ENCODE measurements at regions not wholly inside any gene's neighbourhood (a gene's known extent, or its start where the extent isn't known, plus 50 kb on each side); places are given as distances from the start of the nearest gene placed in this dataset.

DNA sequence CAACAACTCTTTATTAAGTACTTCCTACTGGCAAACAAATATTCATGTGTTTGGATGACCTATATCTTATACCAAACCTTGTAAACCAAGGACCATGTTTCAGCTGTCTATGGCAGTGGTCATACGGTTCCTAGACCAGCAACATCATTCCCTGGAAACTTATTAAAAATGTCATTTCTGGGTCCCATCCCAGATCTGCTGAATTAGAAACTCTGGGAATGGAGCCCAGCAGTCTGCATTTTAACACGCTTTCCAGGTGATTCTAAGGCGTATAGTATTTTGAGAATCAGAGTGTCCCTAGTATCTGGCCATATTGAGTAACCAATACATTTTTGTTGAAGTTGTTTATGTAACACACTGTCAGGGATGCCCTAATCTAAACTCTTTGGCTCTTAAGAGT lies 363.4 kb upstream of the LRRC3B start:
- Histone ChIP-seq H3K9ac (ENCODE audit: insufficient read depth in 1 of 2, low read depth in 2 of 2, low read length in 2 of 2) (no peak overlapping the region), H3K27ac (ENCODE audit: extremely low read depth, low read depth, low read length) (no peak overlapping the region), H3K9me1 (ENCODE audit: control insufficient read depth, insufficient read depth, low read length) (no peaks in the 10 kb centered on the region), H3K36me3 (ENCODE audit: control insufficient read depth, insufficient read depth, low read length) (no peaks in the 10 kb centered on the region), H3K27me3 (ENCODE audit: control insufficient read depth in 2 of 2, insufficient read depth in 2 of 2, low read length in 2 of 2) (no peaks in the 10 kb centered on the region), H3K9me3 (replicated peaks; ENCODE audit: control insufficient read depth, insufficient read depth, low read depth, low read length) (no peaks in the 10 kb centered on the region), H4K20me1 (replicated peaks; ENCODE audit: control insufficient read depth, insufficient read depth, low read length) (no peaks in the 10 kb centered on the region), H3K79me2 (ENCODE audit: control insufficient read depth, insufficient read depth, low read length) (no peaks in the 10 kb centered on the region), H3K4me1 (replicated peaks in 1 of 2; ENCODE audit: control insufficient read depth in 2 of 2, insufficient read depth in 2 of 2, low read length in 2 of 2) (no peaks in the 10 kb centered on the region), H2AFZ (ENCODE audit: low read depth, low read length) (no peak overlapping the region), H3K4me3 (no peak overlapping the region), H3K4me2 (ENCODE audit: insufficient read depth, low read length) (no peak overlapping the region)
- DNase-seq (ENCODE audit: extremely low read depth in 1 of 4, low spot score in 3 of 4), result no peak
- WGBS (ENCODE audit: insufficient coverage, low coverage, missing lambda C conversion rate), result 4% methylated on average over 3 of the region's 3 CpGs
- intact Hi-C loops (cut with micrococcal nuclease), result no loop called here
- no TSS peak for BruUV-seq (replicated peaks)
- no peak for FAIRE-seq
- TF ChIP-seq ZNF766 (CRISPR knock-in tag; conservative IDR thresholded peaks at IDR 0.05) (no peak), GTF2E2 (tag; IDR thresholded peaks at IDR 0.05) (no peak), CEBPG (CRISPR knock-in tag; IDR thresholded peaks at IDR 0.05) (no peak), CEBPG (tag; conservative IDR thresholded peaks at IDR 0.05 in 1 of 2, IDR thresholded peaks at IDR 0.05 in 1 of 2) (no peak), FOXJ2 (tag; IDR thresholded peaks at IDR 0.05) (no peak), SREBF1 (IDR thresholded peaks at IDR 0.05; ENCODE audit: borderline replicate concordance, low read depth, low read length) (no peak), ETV5 (CRISPR knock-in tag; IDR thresholded peaks at IDR 0.05; ENCODE audit: low read depth) (no peak), GTF3C2 (IDR thresholded peaks at IDR 0.05; ENCODE audit: borderline replicate concordance, extremely low read depth, insufficient read length) (no peak), ZNF253 (CRISPR knock-in tag; conservative IDR thresholded peaks at IDR 0.05) (no peak), YBX1 (IDR thresholded peaks at IDR 0.05) (no peak), MCM5 (IDR thresholded peaks at IDR 0.05; ENCODE audit: low read depth) (no peak), RB1 (IDR thresholded peaks at IDR 0.05; ENCODE audit: low read depth) (no peak), GMEB1 (CRISPR knock-in tag; IDR thresholded peaks at IDR 0.05) (no peak)
- ChIA-PET POLR2A (no interaction called here), CTCF (ENCODE audit: low intra/inter-chr PET ratio) (no interaction called here)
- in situ Hi-C loops (cut with MboI), result no loop called here
- ATAC-seq, result no peak

Data from K562 (cell line).